CD4-positive, alpha-beta T cell treated with Interleukin-17A for 1 hour (primary cell): ENCODE measurements at regions not wholly inside any gene's neighbourhood (a gene's known extent, or its start where the extent isn't known, plus 50 kb on each side); places are given as distances from the start of the nearest gene placed in this dataset.
"Not testable (repeated sequence)": the region's sequence is repeated elsewhere in the genome, so short reads cannot be mapped to it uniquely, and the experiment has no call there.

ENCODE experiments used
- DNase-seq: peaks from one replicate; pipeline ENCODE4 v3.0.0-alpha.2; 2020

GRCh38 chr6:112401083-112401482 lies 54.0 kb downstream of the RFPL4B start:
- no peak for DNase-seq

- no peak for DNase-seq
Measured at GRCh38 chr6:112407101-112407590, 60.0 kb downstream of the RFPL4B start.

GRCh38 chr6:112408522-112408921 lies 61.4 kb downstream of the RFPL4B start:
- no peak for DNase-seq

- DNase-seq: no peak
Measured at GRCh38 chr6:112409311-112409710, 62.2 kb downstream of the RFPL4B start.

GRCh38 chr6:112413780-112414179 lies 66.7 kb downstream of the RFPL4B start:
- DNase-seq: no peak

- no peak for DNase-seq
Measured at GRCh38 chr6:112415366-112415765, 68.2 kb downstream of the RFPL4B start.

DNA sequence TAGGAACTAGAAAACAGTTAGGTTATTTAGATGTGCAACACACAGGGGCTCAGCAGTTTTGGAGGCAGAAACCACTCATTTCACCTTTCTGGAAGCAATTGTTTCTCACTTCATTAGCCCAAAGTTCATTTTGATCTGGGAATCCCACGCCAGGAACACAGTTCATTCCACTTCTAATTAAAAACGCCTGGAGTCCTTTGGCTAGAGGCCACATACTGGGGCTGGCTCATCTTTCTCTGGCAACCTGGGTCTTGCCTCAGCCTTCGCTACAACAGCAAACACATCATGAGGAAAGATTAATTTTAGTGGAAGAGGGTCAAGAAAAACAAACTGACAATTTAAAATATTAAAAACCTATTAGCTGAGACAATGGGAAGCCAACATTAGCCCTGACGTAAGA lies 69.7 kb downstream of the RFPL4B start:
- no peak for DNase-seq

GRCh38 chr6:112427011-112427410 lies 79.9 kb downstream of the RFPL4B start:
- not testable (repeated sequence) for DNase-seq

- DNase-seq: no peak
Measured at GRCh38 chr6:112427499-112427898, 80.4 kb downstream of the RFPL4B start.

DNA sequence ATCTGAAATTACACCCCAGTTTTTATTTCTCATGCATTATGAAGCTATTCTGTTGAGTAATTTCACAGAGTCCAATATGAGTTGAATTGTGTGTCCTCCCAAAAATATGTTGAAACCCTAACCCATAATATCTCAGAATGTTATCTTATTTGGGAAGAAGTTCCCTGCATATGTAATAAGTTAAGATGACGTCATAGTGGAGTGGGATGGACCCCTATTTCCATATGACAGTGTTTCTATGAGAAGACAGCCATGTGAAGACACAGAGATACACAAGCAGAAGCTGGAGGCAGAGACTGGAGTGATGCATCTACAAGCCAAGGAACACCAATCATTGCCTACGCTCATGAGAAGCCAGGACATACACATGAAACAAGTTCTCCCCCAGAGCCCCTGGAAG lies 81.3 kb downstream of the RFPL4B start:
- no peak for DNase-seq

- no peak for DNase-seq
Measured at GRCh38 chr6:112429226-112429625, 82.1 kb downstream of the RFPL4B start.

DNA sequence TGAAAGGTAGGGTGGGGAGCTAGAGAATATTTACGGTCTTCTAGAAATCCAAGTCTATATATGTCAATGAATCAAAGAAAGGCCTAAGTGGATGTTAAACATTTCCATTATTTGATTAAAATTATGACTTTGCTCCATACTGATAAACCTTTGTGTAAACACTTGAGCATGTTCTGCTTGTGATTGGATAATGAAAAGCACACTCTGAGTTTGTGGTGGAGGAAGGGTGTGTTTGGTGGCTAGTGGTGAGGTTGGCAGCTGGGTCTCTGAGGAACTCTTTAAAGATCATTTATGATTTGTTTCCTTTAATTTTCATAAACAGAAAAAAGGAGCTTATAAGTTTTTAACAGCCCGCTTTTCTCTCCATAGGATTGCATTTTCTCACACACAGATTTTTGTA lies 84.7 kb downstream of the RFPL4B start:
- no peak for DNase-seq

- no peak for DNase-seq
Measured at GRCh38 chr6:112432853-112433252, 85.7 kb downstream of the RFPL4B start.

GRCh38 chr6:112433457-112433856 lies 86.3 kb downstream of the RFPL4B start:
- DNase-seq: no peak

GRCh38 chr6:112434896-112435435 lies 87.8 kb downstream of the RFPL4B start:
- no peak for DNase-seq

DNA sequence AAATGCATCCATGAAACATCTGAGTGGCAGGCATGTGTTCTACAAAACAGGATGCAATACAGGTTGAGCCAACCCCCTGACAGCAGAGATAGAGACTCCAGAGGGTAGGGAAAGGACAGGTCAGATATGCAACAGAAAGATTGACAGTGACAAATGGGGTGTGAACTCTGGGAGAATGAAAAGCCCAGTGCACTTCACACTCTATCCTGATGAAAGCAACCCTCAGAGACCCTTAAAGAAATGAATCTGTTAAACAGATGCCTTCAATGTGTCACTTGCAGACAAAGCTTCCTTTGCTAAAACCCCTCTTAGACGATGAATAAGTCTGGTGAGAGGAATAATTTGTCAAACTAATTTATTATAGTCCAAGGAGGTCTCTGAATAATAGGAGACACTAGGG lies 89.9 kb downstream of the RFPL4B start:
- DNase-seq: no peak

GRCh38 chr6:112439010-112439409 lies 91.9 kb downstream of the RFPL4B start:
- DNase-seq: no peak

DNA sequence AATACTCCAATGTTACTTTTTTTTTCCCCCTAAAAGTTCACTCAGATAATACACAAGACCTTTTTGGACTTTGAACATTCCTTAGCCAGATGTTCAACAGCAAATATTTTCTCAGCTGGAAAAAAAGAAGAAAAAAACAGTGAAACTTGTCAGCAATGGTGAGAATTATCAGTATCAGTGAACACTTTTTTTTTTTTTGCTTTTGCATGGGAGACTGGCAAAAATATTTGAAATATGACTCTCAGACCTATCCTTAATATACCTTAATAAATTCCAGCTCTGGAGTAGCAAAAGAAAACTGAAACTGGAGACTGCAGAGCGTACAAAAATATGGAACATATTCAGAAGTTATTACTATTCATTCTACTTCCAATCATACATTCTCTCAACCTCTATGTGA lies 92.3 kb downstream of the RFPL4B start:
- DNase-seq: no peak

- no peak for DNase-seq
Measured at GRCh38 chr6:112441607-112442006, 94.5 kb downstream of the RFPL4B start.

- no peak for DNase-seq
Measured at GRCh38 chr6:112443179-112444065, 96.3 kb downstream of the RFPL4B start.

DNA sequence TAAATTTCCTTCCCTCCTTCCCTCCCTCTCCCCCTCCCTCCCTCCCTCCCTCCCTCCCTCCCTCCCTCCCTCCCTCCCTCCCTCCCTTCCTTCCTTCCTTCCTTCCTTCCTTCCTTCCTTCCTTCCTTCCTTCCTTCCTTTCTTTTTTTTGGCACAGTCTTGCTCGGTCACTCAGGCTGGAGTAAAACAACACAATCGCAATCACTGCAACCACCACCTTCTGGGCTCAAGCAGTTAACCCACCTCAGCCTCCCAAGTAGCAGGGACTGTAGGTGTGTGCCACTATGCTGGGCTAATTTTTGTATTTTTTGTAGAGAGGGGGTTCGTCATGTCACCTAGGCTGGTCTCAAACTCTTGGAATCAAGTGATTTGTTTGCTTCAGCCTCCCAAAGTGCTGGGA lies 101.7 kb downstream of the RFPL4B start:
- DNase-seq: not testable (repeated sequence)

GRCh38 chr6:112450663-112451062 lies 103.5 kb downstream of the RFPL4B start:
- no peak for DNase-seq

GRCh38 chr6:112457886-112458285 lies 110.8 kb downstream of the RFPL4B start:
- no peak for DNase-seq

- DNase-seq: no peak
Measured at GRCh38 chr6:112459758-112460304, 112.7 kb downstream of the RFPL4B start.
